ENCODE measurements at regions not wholly inside any gene's neighbourhood (a gene's known extent, or its start where the extent isn't known, plus 50 kb on each side); places are given as distances from the start of the nearest gene placed in this dataset.

DNA sequence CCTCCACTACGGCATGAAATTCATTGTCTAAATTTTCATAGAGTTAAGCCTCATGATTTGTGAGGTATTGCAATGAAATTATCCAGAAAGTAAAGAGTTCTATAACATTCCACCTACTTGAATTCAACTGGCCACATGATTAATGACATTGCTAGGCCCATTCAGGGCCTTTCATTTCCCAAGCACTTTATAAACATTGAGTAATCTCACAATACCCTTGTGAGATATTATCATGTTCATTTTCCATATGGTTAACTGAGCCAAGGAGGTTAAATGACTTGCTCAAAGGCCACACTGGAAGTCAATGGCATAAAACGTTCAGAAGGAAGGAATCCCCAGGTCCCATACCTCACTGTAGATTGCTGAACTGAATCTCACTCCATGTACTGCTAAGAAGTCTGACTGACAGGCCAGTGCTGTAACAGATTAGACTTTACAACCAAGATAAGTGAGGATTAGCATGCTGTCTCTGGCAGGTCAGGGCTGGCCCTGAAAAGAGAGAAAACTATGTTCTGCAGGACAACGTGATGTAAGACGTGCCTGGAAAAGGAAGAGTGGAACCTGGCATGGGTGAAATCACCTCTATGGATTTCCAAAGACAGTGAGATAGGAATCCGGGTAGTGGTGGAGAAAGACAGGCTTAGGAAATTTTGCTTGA is 75.9 kb upstream of the SPACA1 start:
- no peak overlapping the region for H3K4me3 Mint-ChIP-seq
- Histone ChIP-seq H3K27me3 (ENCODE audit: insufficient read depth, low read length) (no peaks in the 10 kb centered on the region), H4K8ac (replicated peaks; ENCODE audit: insufficient read length, low read depth, low read length) (no peak overlapping the region), H3K56ac (ENCODE audit: insufficient read length, low read depth, low read length) (no peak overlapping the region), H3K18ac (ENCODE audit: insufficient read length, low read depth, low read length) (no peak overlapping the region), H2AK5ac (ENCODE audit: insufficient read length, low read length) (no peak overlapping the region), H2BK12ac (ENCODE audit: insufficient read length, low read depth, low read length) (no peak overlapping the region), H3K14ac (ENCODE audit: insufficient read depth, low read length) (no peak overlapping the region), H3K9me3 (ENCODE audit: control insufficient read depth, low read depth, low read length) (no peaks in the 10 kb centered on the region), H3T11ph (ENCODE audit: low read length) (no peak overlapping the region), H3K23ac (ENCODE audit: insufficient read length, low read depth, low read length) (no peak overlapping the region), H3K4me1 (ENCODE audit: insufficient read depth, low read length) (no peaks in the 10 kb centered on the region), H4K5ac (ENCODE audit: insufficient read length, low read depth, low read length) (no peak overlapping the region), H3K27ac (ENCODE audit: insufficient read length, low read depth, low read length) (no peak overlapping the region), H2BK120ac (ENCODE audit: low read depth, low read length, poor library complexity, severe bottlenecking) (no peak overlapping the region), H2AFZ (ENCODE audit: low read length) (no peak overlapping the region), H2BK5ac (ENCODE audit: insufficient read length, low read length) (no peak overlapping the region), H3K79me1 (ENCODE audit: insufficient read depth, low read depth, low read length, poor library complexity, severe bottlenecking) (no peaks in the 10 kb centered on the region), H3K4me2 (ENCODE audit: insufficient read depth, insufficient read length, low read length) (no peak overlapping the region), H4K91ac (ENCODE audit: insufficient read length, low read depth, low read length) (no peak overlapping the region), H2BK15ac (ENCODE audit: low read depth, low read length) (no peak overlapping the region), H3K23me2 (ENCODE audit: insufficient read length, low read depth, low read length, poor library complexity, severe bottlenecking) (no peaks in the 10 kb centered on the region), H3K4ac (ENCODE audit: low read depth, low read length) (no peak overlapping the region), H2BK20ac (ENCODE audit: low read depth, low read length, poor library complexity, severe bottlenecking) (no peak overlapping the region), H3K9ac (ENCODE audit: extremely low read depth, insufficient read length, low read length) (no peak overlapping the region), H4K20me1 (ENCODE audit: control insufficient read depth, insufficient read depth, insufficient read length) (no peaks in the 10 kb centered on the region), H3K79me2 (ENCODE audit: insufficient read depth, low read length) (no peaks in the 10 kb centered on the region)
- no peaks in the 10 kb centered on the region; the same call in none of the 2 replicates for H3K27me3 Mint-ChIP-seq (ENCODE audit: low read depth)
- H3K9me3 Mint-ChIP-seq: peaks cover 3% of the 10 kb centered on the region in 2 experiments; a peak in 2 of 5 replicates
- no CpG with 5 or more reads among the region's 5 CpGs for WGBS (ENCODE audit: extremely low coverage, insufficient read length, low lambda C conversion rate)
- no peak overlapping the region for H3K27ac Mint-ChIP-seq
- H3K4me1 Mint-ChIP-seq: no peaks in the 10 kb centered on the region
- no peak for DNase-seq
- H3K36me3 Mint-ChIP-seq (ENCODE audit: insufficient read depth in 1 of 3, low read depth in 3 of 3): no peaks in the 10 kb centered on the region
- TF ChIP-seq, protein P1, sequence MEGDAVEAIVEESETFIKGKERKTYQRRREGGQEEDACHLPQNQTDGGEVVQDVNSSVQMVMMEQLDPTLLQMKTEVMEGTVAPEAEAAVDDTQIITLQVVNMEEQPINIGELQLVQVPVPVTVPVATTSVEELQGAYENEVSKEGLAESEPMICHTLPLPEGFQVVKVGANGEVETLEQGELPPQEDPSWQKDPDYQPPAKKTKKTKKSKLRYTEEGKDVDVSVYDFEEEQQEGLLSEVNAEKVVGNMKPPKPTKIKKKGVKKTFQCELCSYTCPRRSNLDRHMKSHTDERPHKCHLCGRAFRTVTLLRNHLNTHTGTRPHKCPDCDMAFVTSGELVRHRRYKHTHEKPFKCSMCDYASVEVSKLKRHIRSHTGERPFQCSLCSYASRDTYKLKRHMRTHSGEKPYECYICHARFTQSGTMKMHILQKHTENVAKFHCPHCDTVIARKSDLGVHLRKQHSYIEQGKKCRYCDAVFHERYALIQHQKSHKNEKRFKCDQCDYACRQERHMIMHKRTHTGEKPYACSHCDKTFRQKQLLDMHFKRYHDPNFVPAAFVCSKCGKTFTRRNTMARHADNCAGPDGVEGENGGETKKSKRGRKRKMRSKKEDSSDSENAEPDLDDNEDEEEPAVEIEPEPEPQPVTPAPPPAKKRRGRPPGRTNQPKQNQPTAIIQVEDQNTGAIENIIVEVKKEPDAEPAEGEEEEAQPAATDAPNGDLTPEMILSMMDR (conservative IDR thresholded peaks at IDR 0.05): no peak
